GM19395 (cell line): ENCODE measurements at regions not wholly inside any gene's neighbourhood (a gene's known extent, or its start where the extent isn't known, plus 50 kb on each side); places are given as distances from the start of the nearest gene placed in this dataset.
"Not testable (repeated sequence)": the region's sequence is repeated elsewhere in the genome, so short reads cannot be mapped to it uniquely, and the experiment has no call there.

Experiments used
- ATAC-seq: cut with Tn5 transposase; IDR thresholded peaks from one replicate; pipeline ENCODE4 v1.9.1; 2021; ENCODE audit warnings: mild to moderate bottlenecking, moderate library complexity; ENCODE audit not compliant: unreplicated experiment

- ATAC-seq = no peak
Observed at GRCh38 chr1:70667494-70668170, 256.6 kb downstream of the CTH start.

- no peak for ATAC-seq
Observed at GRCh38 chr1:70671006-70671405, 259.9 kb downstream of the CTH start.

- no peak for ATAC-seq
Observed at GRCh38 chr1:70672442-70672888, 261.4 kb downstream of the CTH start.

GRCh38 chr1:70674941-70675685 is 264.0 kb downstream of the CTH start:
- ATAC-seq = no peak

- ATAC-seq = peak; percentile 89
Observed at GRCh38 chr1:70675737-70676156, 264.7 kb downstream of the CTH start.

GRCh38 chr1:70685300-70686286 is 274.5 kb downstream of the CTH start:
- peak; percentile 100 for ATAC-seq

GRCh38 chr1:70688580-70688979 is 277.5 kb downstream of the CTH start:
- no peak for ATAC-seq

- ATAC-seq = no peak
Observed at GRCh38 chr1:70706381-70707037, 295.4 kb downstream of the CTH start.

GRCh38 chr1:70707214-70707613 is 296.1 kb downstream of the CTH start:
- ATAC-seq = no peak

- no peak for ATAC-seq
Observed at GRCh38 chr1:70714149-70714548, 303.1 kb downstream of the CTH start.

- ATAC-seq = no peak
Observed at GRCh38 chr1:70717211-70717610, 306.1 kb downstream of the CTH start.

GRCh38 chr1:70717656-70718055 is 306.6 kb downstream of the CTH start:
- ATAC-seq = no peak

- no peak for ATAC-seq
Observed at GRCh38 chr1:70718086-70718630, 307.1 kb downstream of the CTH start.

GRCh38 chr1:70719154-70719553 is 308.1 kb downstream of the CTH start:
- ATAC-seq = no peak

GRCh38 chr1:70720109-70720508 is 309.0 kb downstream of the CTH start:
- no peak for ATAC-seq

GRCh38 chr1:70720521-70720920 is 309.5 kb downstream of the CTH start:
- no peak for ATAC-seq

- no peak for ATAC-seq
Observed at GRCh38 chr1:70727886-70728489, 316.9 kb downstream of the CTH start.

- ATAC-seq = not testable (repeated sequence)
Observed at GRCh38 chr1:70736518-70736917, 311.1 kb downstream of the PTGER3 start.

GRCh38 chr1:70737125-70737524 is 310.5 kb downstream of the PTGER3 start:
- ATAC-seq = no peak

- ATAC-seq = no peak
Observed at GRCh38 chr1:70738624-70739023, 309.0 kb downstream of the PTGER3 start.
